Tibial nerve (tissue), 4 donors: ENCODE measurements at regions not wholly inside any gene's neighbourhood (a gene's known extent, or its start where the extent isn't known, plus 50 kb on each side); places are given as distances from the start of the nearest gene placed in this dataset.
"Not testable (repeated sequence)": the region's sequence is repeated elsewhere in the genome, so short reads cannot be mapped to it uniquely, and the experiment has no call there.

Experiments
- DNase-seq, 2 donors: peaks; one replicate each; pipeline ENCODE4 v3.0.0-alpha.2; 2019; ENCODE audit warnings: low spot score in 2 of 2
- H3K27ac ChIP-seq, 4 donors: fragments of 200-600 bp; sonication (generic) in 3 of 4; one replicate each; pipeline ENCODE4 v1.5.1; 2017 to 2019; ENCODE audit warnings: mild to moderate bottlenecking in 1 of 4
- H3K27me3 ChIP-seq, 2 donors: fragments of 200-600 bp; sonication (generic) in 1 of 2; one replicate each; pipeline versions ENCODE4 v1.5.1 to v1.6.0; 2017 to 2019
- H3K36me3 ChIP-seq, 3 donors: fragments of 200-600 bp; sonication (generic); one replicate each; pipeline ENCODE4 v1.5.1; 2018 to 2019
- H3K4me1 ChIP-seq, 4 donors: fragments of 200-600 bp; sonication (generic) in 3 of 4; one replicate each; pipeline ENCODE4 v1.5.1; 2017 to 2019
- H3K4me3 ChIP-seq, 4 donors: fragments of 200-600 bp; sonication (generic) in 3 of 4; one replicate each; pipeline ENCODE4 v1.5.1; 2017 to 2019; ENCODE audit warnings: mild to moderate bottlenecking in 1 of 4, moderate library complexity in 1 of 4
- H3K9me3 ChIP-seq, 4 donors: fragments of 200-600 bp; sonication (generic) in 3 of 4; one replicate each; pipeline ENCODE4 v1.5.1; 2017 to 2019
- CTCF ChIP-seq, 5 experiments: fragments of 200-600 bp in 3 of 5; fragments of 450-650 bp in 2 of 5; sonication (generic) in 3 of 5; IDR thresholded peaks; one replicate each; pipeline ENCODE4 v1.5.1; 2016 to 2019; ENCODE audit warnings: antibody characterized with exemption in 5 of 5, mild to moderate bottlenecking in 3 of 5, moderate library complexity in 2 of 5
- EP300 ChIP-seq, 2 donors: sonication (generic); formaldehyde crosslinking; IDR thresholded peaks; one replicate each; pipeline ENCODE4 v1.6.1; 2017; ENCODE audit warnings: antibody characterized with exemption in 2 of 2, mild to moderate bottlenecking in 1 of 2
- POLR2A ChIP-seq, 2 donors: fragments of 450-650 bp; IDR thresholded peaks; one replicate each; pipeline ENCODE4 v1.6.1; 2017; ENCODE audit warnings: antibody characterized with exemption in 2 of 2, mild to moderate bottlenecking in 2 of 2, moderate library complexity in 2 of 2
- WGBS, 2 donors: methylation state at CpG; one replicate each; pipeline ENCODE4 v1.1.5; 2018; 5-methylcytosine and 5-hydroxymethylcytosine counted together

DNA sequence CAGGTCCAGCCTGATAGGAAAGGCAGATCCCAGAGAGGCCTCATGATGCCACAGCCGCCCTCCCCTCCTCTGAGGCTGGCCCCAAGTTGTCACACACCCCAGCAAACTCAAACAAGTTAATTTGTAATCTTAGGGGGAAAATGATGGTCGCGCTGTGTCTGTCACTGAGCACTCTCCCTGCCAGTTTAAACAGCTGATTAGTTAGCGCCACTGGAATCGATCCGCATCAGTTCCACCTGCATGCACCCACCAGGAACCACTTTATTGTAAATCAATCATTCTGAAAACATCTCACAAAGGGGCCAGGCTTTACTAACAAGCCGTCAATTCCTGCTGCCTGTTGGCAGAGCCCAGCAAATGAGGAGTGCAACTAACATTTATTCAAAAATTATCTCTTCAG lies 870.9 kb downstream of the KCNMA1 start:
- H3K36me3 ChIP-seq, result no peaks in the 10 kb centered on the region
- WGBS, 2 donors, result 94 to 96% methylated on average over 7 of the region's 7 CpGs
- no peak overlapping the region for H3K27ac ChIP-seq
- no peak overlapping the region for H3K4me3 ChIP-seq
- no peak for DNase-seq
- H3K27me3 ChIP-seq, result no peaks in the 10 kb centered on the region
- no peaks in the 10 kb centered on the region for H3K4me1 ChIP-seq
- TF ChIP-seq EP300 (IDR thresholded peaks at IDR 0.05) (no peak), CTCF (IDR thresholded peaks at IDR 0.05) (no peak), POLR2A (IDR thresholded peaks at IDR 0.05) (no peak)
- no peaks in the 10 kb centered on the region for H3K9me3 ChIP-seq

DNA sequence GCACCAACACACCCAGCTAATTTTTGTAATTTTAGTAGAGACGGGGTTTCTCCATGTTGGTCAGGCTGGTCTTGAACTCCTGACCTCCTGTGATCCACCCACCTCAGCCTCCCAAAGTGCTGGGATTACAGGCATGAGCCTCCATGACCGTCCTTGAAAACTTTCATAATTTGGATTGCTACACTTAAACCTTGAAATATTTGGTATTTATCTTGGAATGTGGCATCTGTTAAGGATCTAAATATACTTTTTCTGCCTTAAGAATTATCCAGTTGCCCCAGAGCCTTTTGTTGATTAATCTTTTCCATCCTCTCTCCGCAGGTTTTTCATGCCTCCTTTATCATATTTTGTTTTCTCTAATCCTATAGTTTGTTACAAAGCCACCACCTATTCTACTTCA lies 872.7 kb downstream of the KCNMA1 start:
- not testable (repeated sequence) for DNase-seq, H3K4me3 ChIP-seq, H3K27ac ChIP-seq, H3K4me1 ChIP-seq, H3K36me3 ChIP-seq, H3K9me3 ChIP-seq, H3K27me3 ChIP-seq
- 60 to 74% methylated on average over 3 of the region's 3 CpGs for WGBS, 2 donors

- 92 to 94% methylated on average over 3 of the region's 3 CpGs for WGBS, 2 donors
- no peak overlapping the region for H3K4me3 ChIP-seq
- no peaks in the 10 kb centered on the region for H3K27me3 ChIP-seq
- no peak for DNase-seq
- no peaks in the 10 kb centered on the region for H3K9me3 ChIP-seq
- no peak overlapping the region for H3K27ac ChIP-seq
- no peaks in the 10 kb centered on the region for H3K36me3 ChIP-seq
- no peaks in the 10 kb centered on the region for H3K4me1 ChIP-seq
- TF ChIP-seq POLR2A (IDR thresholded peaks at IDR 0.05) (no peak), CTCF (IDR thresholded peaks at IDR 0.05) (no peak), EP300 (IDR thresholded peaks at IDR 0.05) (no peak)
Measured at GRCh38 chr10:76764177-76764576, 873.4 kb downstream of the KCNMA1 start.

- H3K27me3 ChIP-seq, result no peaks in the 10 kb centered on the region
- H3K9me3 ChIP-seq, result no peaks in the 10 kb centered on the region
- no peaks in the 10 kb centered on the region for H3K4me1 ChIP-seq
- H3K27ac ChIP-seq, result no peak overlapping the region
- H3K4me3 ChIP-seq, result no peak overlapping the region
- WGBS, 2 donors, result 48 to 67% methylated on average over 1 of the region's 1 CpG
- DNase-seq, result no peak
- H3K36me3 ChIP-seq, result no peaks in the 10 kb centered on the region
- TF ChIP-seq EP300 (IDR thresholded peaks at IDR 0.05) (no peak), CTCF (IDR thresholded peaks at IDR 0.05) (no peak)
Measured at GRCh38 chr10:76763376-76763775, 874.2 kb downstream of the KCNMA1 start.

- H3K27ac ChIP-seq, result no peak overlapping the region
- H3K36me3 ChIP-seq, result no peaks in the 10 kb centered on the region
- H3K9me3 ChIP-seq, result no peaks in the 10 kb centered on the region
- 66 to 72% methylated on average over 3 of the region's 3 CpGs for WGBS, 2 donors
- TF ChIP-seq EP300 (IDR thresholded peaks at IDR 0.05) (no peak), POLR2A (IDR thresholded peaks at IDR 0.05) (no peak), CTCF (IDR thresholded peaks at IDR 0.05) (no peak)
- H3K4me1 ChIP-seq, result no peaks in the 10 kb centered on the region
- no peaks in the 10 kb centered on the region for H3K27me3 ChIP-seq
- no peak for DNase-seq
- H3K4me3 ChIP-seq, result no peak overlapping the region
Measured at GRCh38 chr10:76759681-76760080, 877.9 kb downstream of the KCNMA1 start.

GRCh38 chr10:76743169-76743568 lies 894.4 kb downstream of the KCNMA1 start:
- no peaks in the 10 kb centered on the region for H3K9me3 ChIP-seq
- no peak for DNase-seq
- no peaks in the 10 kb centered on the region for H3K36me3 ChIP-seq
- TF ChIP-seq CTCF (IDR thresholded peaks at IDR 0.05) (no peak), EP300 (IDR thresholded peaks at IDR 0.05) (no peak), POLR2A (IDR thresholded peaks at IDR 0.05) (no peak)
- no peak overlapping the region for H3K4me3 ChIP-seq
- H3K27me3 ChIP-seq, result no peaks in the 10 kb centered on the region
- H3K27ac ChIP-seq, result no peak overlapping the region
- 43 to 50% methylated on average over 3 of the region's 3 CpGs for WGBS, 2 donors
- peaks cover 0 to 11% (median 0%) of the 10 kb centered on the region in 4 donors for H3K4me1 ChIP-seq
